ENCODE measurements at regions not wholly inside any gene's neighbourhood (a gene's known extent, or its start where the extent isn't known, plus 50 kb on each side); places are given as distances from the start of the nearest gene placed in this dataset.

- no peak for TF ChIP-seq BHLHE40 (IDR thresholded peaks at IDR 0.05; ENCODE audit: borderline replicate concordance)
- no peak for TF ChIP-seq FOXK2 (IDR thresholded peaks at IDR 0.05)
- no peak for TF ChIP-seq SP1 (IDR thresholded peaks at IDR 0.05)
- TF ChIP-seq ARNT (IDR thresholded peaks at IDR 0.05): no peak
- TF ChIP-seq SUZ12 (IDR thresholded peaks at IDR 0.05): no peak
Observed at GRCh38 chr6:168935628-168936010, 318.0 kb downstream of the THBS2 start.
